Esophagus muscularis mucosa (tissue), 4 donors: ENCODE measurements at regions not wholly inside any gene's neighbourhood (a gene's known extent, or its start where the extent isn't known, plus 50 kb on each side); places are given as distances from the start of the nearest gene placed in this dataset.

Experiments
- DNase-seq: peaks from one replicate; pipeline ENCODE4 v3.0.0-alpha.2; 2017; ENCODE audit errors: extremely low spot score
- H3K27ac ChIP-seq, 4 donors: fragments of 200-600 bp; sonication (generic); replicated peaks in 1 of 4; 1 replicate in 3 of 4; 2 replicates in 1 of 4; pipeline ENCODE4 v1.5.1; 2016 to 2019; ENCODE audit warnings: mild to moderate bottlenecking in 1 of 4
- H3K27me3 ChIP-seq, 4 donors: fragments of 200-600 bp; sonication (generic); one replicate each; pipeline versions ENCODE4 v1.5.1 to v1.6.0; 2016 to 2019
- H3K36me3 ChIP-seq, 4 donors: fragments of 200-600 bp; sonication (generic); one replicate each; pipeline ENCODE4 v1.5.1; 2016 to 2019
- H3K4me1 ChIP-seq, 4 donors: fragments of 200-600 bp; sonication (generic); one replicate each; pipeline ENCODE4 v1.5.1; 2016 to 2019
- H3K4me3 ChIP-seq, 4 donors: fragments of 200-600 bp; sonication (generic); 1 replicate in 2 of 4; 2 replicates in 2 of 4; pipeline ENCODE4 v1.5.1; 2016 to 2019; ENCODE audit warnings: mild to moderate bottlenecking in 4 of 4, moderate library complexity in 1 of 4
- H3K9me3 ChIP-seq, 4 donors: fragments of 200-600 bp; sonication (generic); 1 replicate in 3 of 4; 2 replicates in 1 of 4; pipeline ENCODE4 v1.5.1; 2016 to 2019
- EP300 ChIP-seq: sonication (generic); formaldehyde crosslinking; IDR thresholded peaks from one replicate; pipeline ENCODE4 v1.6.1; 2017; ENCODE audit warnings: antibody characterized with exemption
- POLR2A ChIP-seq: fragments of 450-650 bp; IDR thresholded peaks from one replicate; pipeline ENCODE4 v1.6.1; 2017; ENCODE audit warnings: antibody characterized with exemption, moderate library complexity, mild to moderate bottlenecking, low read depth
- POLR2AphosphoS5 ChIP-seq, 2 donors: sonication (generic); formaldehyde crosslinking; IDR thresholded peaks; one replicate each; pipeline ENCODE4 v1.6.1; 2017; ENCODE audit warnings: antibody characterized with exemption in 2 of 2
- WGBS: methylation state at CpG from one replicate; pipeline ENCODE4 v1.1.5; 2018; 5-methylcytosine and 5-hydroxymethylcytosine counted together
- intact Hi-C: fragments of 100-400 bp; cut with DNase I; formaldehyde crosslinking; loops from one replicate; pipeline ENCODE4 v1.15.1; 2023
- TF ChIP-seq, protein P1 (sequence below), 3 experiments: fragments of 200-600 bp in 2 of 3; fragments of 450-650 bp in 1 of 3; sonication (generic) in 2 of 3; IDR thresholded peaks; one replicate each; pipeline ENCODE4 v1.5.1; 2017 to 2019; ENCODE audit warnings: antibody characterized with exemption in 3 of 3, mild to moderate bottlenecking in 2 of 3, moderate library complexity in 1 of 3

DNA sequence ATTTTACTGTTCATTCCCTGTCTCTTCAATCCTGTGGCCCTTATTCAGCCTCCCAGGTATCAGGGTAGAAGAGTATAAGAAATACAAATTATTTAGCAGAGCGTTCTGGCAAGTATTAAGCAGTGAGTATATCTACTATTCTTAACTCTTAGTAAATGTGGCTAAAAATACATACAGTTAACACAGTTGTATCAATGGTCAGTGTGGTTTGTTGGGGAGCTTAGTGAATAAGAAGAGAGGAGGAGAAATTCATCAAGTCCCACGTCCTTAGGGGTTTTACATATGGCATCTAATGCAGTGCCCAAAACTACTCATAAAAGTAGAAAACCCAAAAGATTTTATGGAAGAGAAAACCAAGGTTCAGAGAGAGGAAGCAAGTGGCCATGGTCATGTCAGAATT is 691.0 kb upstream of the SGCG start:
- Histone ChIP-seq H3K4me1 (peaks cover 0 to 12% (median 7%) of the 10 kb centered on the region in 4 donors), H3K9me3 (peaks cover 0 to 5% (median 0%) of the 10 kb centered on the region in 4 donors), H3K4me3 (no peak overlapping the region), H3K36me3 (no peaks in the 10 kb centered on the region), H3K27me3 (no peaks in the 10 kb centered on the region), H3K27ac (no peak overlapping the region)
- WGBS, result 75% methylated on average over 2 of the region's 2 CpGs
- no peak for TF ChIP-seq POLR2AphosphoS5 (IDR thresholded peaks at IDR 0.05)
- TF ChIP-seq POLR2A, result no peak
- no peak for TF ChIP-seq EP300
- TF ChIP-seq, protein P1, sequence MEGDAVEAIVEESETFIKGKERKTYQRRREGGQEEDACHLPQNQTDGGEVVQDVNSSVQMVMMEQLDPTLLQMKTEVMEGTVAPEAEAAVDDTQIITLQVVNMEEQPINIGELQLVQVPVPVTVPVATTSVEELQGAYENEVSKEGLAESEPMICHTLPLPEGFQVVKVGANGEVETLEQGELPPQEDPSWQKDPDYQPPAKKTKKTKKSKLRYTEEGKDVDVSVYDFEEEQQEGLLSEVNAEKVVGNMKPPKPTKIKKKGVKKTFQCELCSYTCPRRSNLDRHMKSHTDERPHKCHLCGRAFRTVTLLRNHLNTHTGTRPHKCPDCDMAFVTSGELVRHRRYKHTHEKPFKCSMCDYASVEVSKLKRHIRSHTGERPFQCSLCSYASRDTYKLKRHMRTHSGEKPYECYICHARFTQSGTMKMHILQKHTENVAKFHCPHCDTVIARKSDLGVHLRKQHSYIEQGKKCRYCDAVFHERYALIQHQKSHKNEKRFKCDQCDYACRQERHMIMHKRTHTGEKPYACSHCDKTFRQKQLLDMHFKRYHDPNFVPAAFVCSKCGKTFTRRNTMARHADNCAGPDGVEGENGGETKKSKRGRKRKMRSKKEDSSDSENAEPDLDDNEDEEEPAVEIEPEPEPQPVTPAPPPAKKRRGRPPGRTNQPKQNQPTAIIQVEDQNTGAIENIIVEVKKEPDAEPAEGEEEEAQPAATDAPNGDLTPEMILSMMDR (IDR thresholded peaks at IDR 0.05), result no peak
- intact Hi-C loops, result no loop called here
- no peak for DNase-seq

DNA sequence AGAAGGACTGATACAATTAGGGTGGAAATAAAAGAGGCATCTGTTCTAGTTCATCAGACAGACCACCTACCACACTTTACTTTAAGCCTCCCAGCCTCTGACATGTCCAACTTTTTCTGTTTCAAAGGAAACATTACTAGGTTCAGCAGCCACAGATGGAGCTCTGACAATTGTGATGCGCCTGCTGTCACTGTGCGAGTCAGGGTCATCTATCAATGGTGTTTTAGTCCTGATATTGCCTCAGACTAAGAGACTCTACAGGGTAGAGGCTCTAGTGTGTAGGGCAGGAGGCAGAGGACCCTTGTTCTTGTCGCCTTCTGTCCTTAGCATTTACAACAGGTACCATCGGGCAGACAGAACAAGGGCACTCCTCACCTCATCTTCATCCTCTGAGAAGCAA is 685.0 kb upstream of the SGCG start:
- no peak for DNase-seq
- Histone ChIP-seq H3K9me3 (peaks cover 0 to 5% (median 0%) of the 10 kb centered on the region in 4 donors), H3K27me3 (no peaks in the 10 kb centered on the region), H3K36me3 (no peaks in the 10 kb centered on the region), H3K4me3 (no peak overlapping the region), H3K4me1 (peaks cover 0 to 7% (median 0%) of the 10 kb centered on the region in 4 donors), H3K27ac (no peak overlapping the region)
- intact Hi-C loops, result no loop called here
- TF ChIP-seq POLR2AphosphoS5 (IDR thresholded peaks at IDR 0.05) (no peak), POLR2A (no peak), EP300 (no peak)
- TF ChIP-seq, protein P1 (IDR thresholded peaks at IDR 0.05), result no peak
- WGBS, result 94% methylated on average over 4 of the region's 4 CpGs

DNA sequence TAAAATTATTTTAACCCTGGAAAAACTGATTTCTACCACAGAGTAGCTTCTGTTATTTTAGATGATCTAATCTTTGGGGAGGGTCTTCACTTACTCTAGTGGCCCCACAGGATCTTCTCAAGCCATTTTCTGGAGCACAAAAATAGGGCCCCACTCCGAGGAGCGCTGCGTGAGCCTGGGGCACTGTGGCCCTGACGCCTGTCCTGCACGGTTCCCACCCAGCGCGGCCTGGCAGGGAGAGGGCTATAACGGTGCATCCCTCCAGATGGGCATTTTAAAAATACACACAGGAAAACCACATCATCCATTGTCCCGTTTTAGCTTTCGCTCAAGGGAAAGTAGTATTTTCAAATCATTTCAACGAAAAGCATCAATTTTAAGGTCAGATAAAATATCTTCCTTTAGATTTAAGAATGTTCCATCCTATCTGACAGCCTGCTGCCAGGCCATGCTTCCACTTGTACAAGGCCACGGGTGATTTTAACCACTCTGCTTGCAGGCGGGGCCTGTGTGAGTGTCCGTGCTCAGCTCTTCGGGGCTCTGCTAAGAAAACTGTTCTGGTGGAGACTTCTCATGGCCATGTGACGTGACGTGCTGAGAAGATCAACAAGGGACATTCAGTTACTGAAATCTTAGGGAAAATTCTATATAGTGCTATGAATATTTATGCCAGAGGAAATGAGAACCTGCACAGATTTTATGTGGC is 683.8 kb upstream of the SGCG start:
- intact Hi-C loops, result no loop called here
- 81% methylated on average over 17 of the region's 17 CpGs for WGBS

DNA sequence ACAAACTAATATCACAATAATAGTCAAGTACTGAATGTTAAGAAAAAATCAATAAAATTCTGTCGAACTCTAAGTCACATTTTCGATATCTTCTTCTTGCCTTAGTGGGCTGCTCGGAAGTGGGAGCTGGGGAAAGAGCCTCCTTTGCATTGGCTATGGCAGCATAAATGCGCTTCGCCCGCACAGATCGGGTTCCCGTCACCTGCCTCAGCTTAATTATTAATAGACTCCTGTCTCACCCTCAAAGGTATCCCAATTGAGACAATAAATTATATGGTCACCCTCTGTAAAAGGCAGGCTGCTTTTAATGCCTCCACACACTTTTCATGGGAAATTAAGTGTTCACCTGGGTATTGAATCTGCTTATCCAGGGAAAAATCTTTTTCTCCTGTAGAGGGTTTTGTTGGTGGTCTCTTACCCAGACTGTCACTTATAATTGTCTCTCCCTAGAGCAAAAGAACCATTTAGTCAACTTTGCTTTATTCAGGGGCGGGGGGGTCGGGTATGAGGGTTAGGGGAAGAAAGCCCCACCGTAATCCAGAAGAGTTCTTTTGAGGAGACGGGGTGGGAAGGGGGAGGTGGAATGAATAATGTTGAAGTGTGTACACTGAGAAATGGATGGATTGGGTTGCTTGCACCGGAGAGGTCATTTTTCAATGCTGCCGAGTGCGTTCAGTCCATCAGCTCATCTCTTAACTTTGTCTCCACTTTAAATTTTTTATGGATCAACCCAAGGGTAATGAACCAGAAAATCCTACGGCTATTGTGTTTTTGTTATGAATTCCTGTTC is 682.6 kb upstream of the SGCG start:
- Histone ChIP-seq H3K4me1 (peaks cover 0 to 11% (median 3%) of the 10 kb centered on the region in 4 donors), H3K36me3 (no peaks in the 10 kb centered on the region), H3K9me3 (peaks cover 0 to 4% (median 0%) of the 10 kb centered on the region in 4 donors), H3K4me3 (no peak overlapping the region), H3K27ac (no peak overlapping the region), H3K27me3 (no peaks in the 10 kb centered on the region)
- DNase-seq, result no peak
- WGBS, result 79% methylated on average over 16 of the region's 16 CpGs
- TF ChIP-seq POLR2A (no peak), EP300 (no peak), POLR2AphosphoS5 (IDR thresholded peaks at IDR 0.05) (no peak)
- TF ChIP-seq, protein P1 (IDR thresholded peaks at IDR 0.05), result no peak
- intact Hi-C loops, result no loop called here

More for the DNA sequence above, 683.8 kb upstream of the SGCG start:
- no peak for TF ChIP-seq POLR2A
- TF ChIP-seq POLR2AphosphoS5 (IDR thresholded peaks at IDR 0.05), result no peak
- no peak for TF ChIP-seq EP300
- H3K27ac ChIP-seq, result no peak overlapping the region
- H3K9me3 ChIP-seq, result peaks cover 0 to 5% (median 0%) of the 10 kb centered on the region in 4 donors
- H3K36me3 ChIP-seq, result no peaks in the 10 kb centered on the region
- no peak overlapping the region for H3K4me3 ChIP-seq
- no peaks in the 10 kb centered on the region for H3K27me3 ChIP-seq
- DNase-seq, result no peak
- H3K4me1 ChIP-seq, result peaks cover 0 to 11% (median 3%) of the 10 kb centered on the region in 4 donors

DNA sequence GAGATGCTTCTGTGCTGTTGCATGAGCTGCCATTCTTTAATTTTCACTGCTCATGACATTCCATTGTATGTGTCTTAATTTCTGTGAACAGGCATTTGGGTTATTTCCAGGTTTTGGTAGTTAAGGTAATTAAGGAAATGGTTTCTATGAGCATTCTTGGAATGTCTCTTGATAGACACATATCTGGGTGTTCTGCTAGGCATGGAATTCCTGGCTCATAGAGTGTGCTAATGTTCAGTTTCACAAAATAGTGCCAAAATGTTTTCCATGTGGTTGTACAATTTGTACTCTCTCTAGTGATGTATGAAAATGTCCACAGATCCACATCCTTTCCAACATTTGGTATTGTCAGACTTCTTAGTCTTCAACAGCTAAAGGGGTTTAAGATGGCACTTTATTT is 680.9 kb upstream of the SGCG start:
- TF ChIP-seq, protein P1 (IDR thresholded peaks at IDR 0.05), result no peak
- no peak for TF ChIP-seq POLR2AphosphoS5 (IDR thresholded peaks at IDR 0.05)
- no peak for TF ChIP-seq EP300
- no peak for TF ChIP-seq POLR2A
- Histone ChIP-seq H3K4me3 (no peak overlapping the region), H3K9me3 (no peaks in the 10 kb centered on the region), H3K4me1 (peaks cover 0 to 14% (median 3%) of the 10 kb centered on the region in 4 donors), H3K36me3 (no peaks in the 10 kb centered on the region), H3K27ac (no peak overlapping the region), H3K27me3 (no peaks in the 10 kb centered on the region)
- no peak for DNase-seq
- intact Hi-C loops, result no loop called here
